Fibroblast of upper back skin (primary cell): ENCODE measurements at regions not wholly inside any gene's neighbourhood (a gene's known extent, or its start where the extent isn't known, plus 50 kb on each side); places are given as distances from the start of the nearest gene placed in this dataset.
A peak's percentile ranks its signal among the peaks of the same experiment; 100 is the strongest.
"Not testable (repeated sequence)": the region's sequence is repeated elsewhere in the genome, so short reads cannot be mapped to it uniquely, and the experiment has no call there.

ENCODE experiments used
- DNase-seq: peaks from one replicate; pipeline ENCODE4 v3.0.0-alpha.2; 2013

- peak; percentile 59 for DNase-seq
Observed at GRCh38 chr13:80499536-80500290, 158.8 kb upstream of the SPRY2 start.

GRCh38 chr13:80498433-80498832 is 157.5 kb upstream of the SPRY2 start:
- no peak for DNase-seq

GRCh38 chr13:80497978-80498377 is 157.1 kb upstream of the SPRY2 start:
- DNase-seq: no peak

GRCh38 chr13:80497439-80497838 is 156.5 kb upstream of the SPRY2 start:
- no peak for DNase-seq

GRCh38 chr13:80496721-80497397 is 155.9 kb upstream of the SPRY2 start:
- DNase-seq: no peak

- not testable (repeated sequence) for DNase-seq
Observed at GRCh38 chr13:80490491-80490943, 149.6 kb upstream of the SPRY2 start.

- DNase-seq: no peak
Observed at GRCh38 chr13:80486402-80486801, 145.5 kb upstream of the SPRY2 start.

GRCh38 chr13:80483157-80483556 is 142.2 kb upstream of the SPRY2 start:
- no peak for DNase-seq

GRCh38 chr13:80481588-80481987 is 140.7 kb upstream of the SPRY2 start:
- no peak for DNase-seq

GRCh38 chr13:80477661-80478443 is 136.9 kb upstream of the SPRY2 start:
- no peak for DNase-seq

- no peak for DNase-seq
Observed at GRCh38 chr13:80476953-80477352, 136.0 kb upstream of the SPRY2 start.

- no peak for DNase-seq
Observed at GRCh38 chr13:80475718-80476117, 134.8 kb upstream of the SPRY2 start.

- peak; percentile 79 for DNase-seq
Observed at GRCh38 chr13:80473695-80474094, 132.8 kb upstream of the SPRY2 start.

GRCh38 chr13:80469853-80470381 is 129.0 kb upstream of the SPRY2 start:
- DNase-seq: peak; percentile 68

GRCh38 chr13:80469105-80469852 is 128.4 kb upstream of the SPRY2 start:
- no peak for DNase-seq

GRCh38 chr13:80465321-80465720 is 124.4 kb upstream of the SPRY2 start:
- no peak for DNase-seq

- DNase-seq: no peak
Observed at GRCh38 chr13:80463673-80464352, 122.9 kb upstream of the SPRY2 start.

- no peak for DNase-seq
Observed at GRCh38 chr13:80462567-80462966, 121.6 kb upstream of the SPRY2 start.

- no peak for DNase-seq
Observed at GRCh38 chr13:80462037-80462436, 121.1 kb upstream of the SPRY2 start.

- DNase-seq: no peak
Observed at GRCh38 chr13:80458543-80458942, 117.6 kb upstream of the SPRY2 start.

GRCh38 chr13:80454245-80454644 is 113.3 kb upstream of the SPRY2 start:
- peak; percentile 63 for DNase-seq

GRCh38 chr13:80452279-80452678 is 111.4 kb upstream of the SPRY2 start:
- DNase-seq: no peak
